DMS79 (cell line): ENCODE measurements at regions not wholly inside any gene's neighbourhood (a gene's known extent, or its start where the extent isn't known, plus 50 kb on each side); places are given as distances from the start of the nearest gene placed in this dataset.
A peak's percentile ranks its signal among the peaks of the same experiment; 100 is the strongest.

Source experiments
- DNase-seq: peaks from one replicate; lab custom pipeline; 2025; lab: John Stamatoyannopoulos, UW

DNA sequence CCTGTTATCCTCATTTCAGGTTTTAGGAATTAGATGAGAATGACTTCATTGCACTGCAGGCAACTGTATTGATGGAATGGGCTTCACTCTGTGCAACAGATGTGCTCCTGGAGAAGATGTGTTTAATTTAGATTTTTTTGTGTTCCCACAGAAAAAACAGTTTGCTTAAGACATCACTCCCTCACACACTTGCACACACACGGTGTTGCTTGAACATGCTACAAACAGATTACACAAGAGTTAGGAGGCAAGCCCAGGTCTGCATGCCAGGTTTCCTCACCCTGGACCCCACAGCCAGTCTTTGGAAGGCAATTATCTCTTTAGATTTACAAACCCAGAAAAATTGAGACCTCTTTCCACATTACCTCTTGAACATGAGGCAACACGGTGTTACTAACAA, 93.7 kb upstream of the KLHL29 start:
- no peak for DNase-seq

DNA sequence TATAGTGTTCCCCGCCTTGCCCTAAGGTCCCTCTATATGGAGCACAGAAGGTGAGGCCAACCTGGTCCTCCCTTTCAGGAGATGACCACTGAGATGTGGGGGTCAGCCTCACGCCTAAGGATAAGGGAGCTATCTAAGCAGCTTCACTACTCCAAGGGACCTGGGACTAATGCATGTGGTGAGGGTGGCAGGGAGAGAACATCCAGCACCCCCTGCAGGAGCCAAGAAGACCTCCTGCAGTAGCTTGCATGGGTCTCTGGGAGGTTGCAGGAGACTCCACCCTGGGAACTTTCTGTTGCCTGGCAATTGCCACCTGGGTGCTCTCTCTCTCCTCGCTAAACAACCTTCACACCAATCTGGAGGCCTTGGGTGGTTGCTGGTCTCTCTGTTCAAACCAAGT, 93.0 kb upstream of the KLHL29 start:
- no peak for DNase-seq

DNA sequence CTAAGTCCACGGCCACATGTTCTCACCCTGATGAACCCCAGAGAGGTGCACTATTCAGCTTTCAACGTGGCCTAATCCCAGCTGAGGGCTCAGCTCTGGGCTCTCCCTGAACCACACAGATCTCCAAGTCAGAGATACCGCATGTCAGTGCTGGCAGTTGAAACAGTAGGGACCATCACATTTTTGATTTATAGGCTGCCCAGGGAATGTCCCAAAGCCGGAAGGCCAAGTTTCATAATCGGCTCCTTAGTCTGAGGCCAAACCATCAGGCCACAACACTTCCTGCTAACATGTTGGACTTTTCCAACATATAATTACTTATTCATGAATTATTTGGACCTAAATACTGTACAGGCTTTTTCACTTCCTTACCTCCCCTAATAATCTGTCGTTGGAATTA, 91.9 kb upstream of the KLHL29 start:
- DNase-seq, result no peak

DNA sequence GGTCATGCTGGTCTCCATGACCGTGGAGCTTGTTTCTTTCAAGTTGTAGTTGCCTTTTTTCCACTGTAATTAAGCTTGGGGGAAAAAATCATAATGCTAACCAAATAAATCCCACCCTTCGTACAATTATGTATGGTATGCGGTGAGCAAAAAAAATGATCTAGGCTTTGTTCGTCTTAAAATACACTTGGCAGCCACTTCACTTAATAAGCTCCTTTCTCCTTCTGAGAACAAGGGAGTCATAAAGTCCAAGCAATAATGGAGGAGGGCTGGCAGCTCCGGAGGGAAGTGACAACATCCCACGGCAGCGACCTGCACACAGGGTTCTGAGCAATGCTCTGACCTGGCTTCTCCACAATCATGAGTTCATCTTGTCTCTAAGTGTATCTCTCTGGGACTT, 91.2 kb upstream of the KLHL29 start:
- no peak for DNase-seq

DNA sequence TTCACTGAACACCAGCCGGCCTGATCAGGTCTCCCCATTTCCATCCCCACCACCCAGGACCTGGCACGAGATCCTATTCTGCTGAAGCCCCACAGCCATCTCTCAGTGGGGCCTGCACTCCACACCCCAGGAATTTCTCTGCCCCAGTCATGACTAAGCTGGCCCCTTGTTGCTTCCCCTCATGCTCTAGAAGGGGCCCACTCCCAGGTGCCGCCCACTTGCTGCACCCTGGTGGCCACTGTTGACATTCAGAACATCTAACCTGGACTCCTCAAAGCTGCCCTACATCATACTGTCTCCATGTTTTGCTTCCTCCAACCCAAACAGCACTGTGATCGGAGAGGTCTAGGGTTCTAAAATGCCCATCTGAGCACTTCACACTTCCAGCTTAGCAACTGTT, 90.7 kb upstream of the KLHL29 start:
- DNase-seq, result no peak

DNA sequence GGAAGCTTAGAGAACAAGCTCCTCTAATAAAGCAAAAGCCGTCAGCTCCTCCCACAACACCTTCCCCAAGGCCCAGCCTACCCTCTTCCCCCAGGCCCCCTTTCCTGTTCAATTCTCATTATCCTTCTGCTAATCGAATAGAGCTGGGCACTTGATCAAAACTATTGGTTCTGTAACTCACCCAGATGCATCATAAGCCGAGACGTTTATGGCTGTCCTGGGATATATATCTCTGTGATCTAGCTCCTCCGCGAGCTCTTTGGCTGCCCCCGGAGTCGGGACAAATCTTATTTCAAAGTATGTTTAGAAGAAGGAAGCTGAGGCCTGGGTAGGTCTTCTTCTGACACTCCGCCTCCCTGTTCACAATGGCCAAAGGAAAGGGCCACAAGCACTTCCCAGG, 88.3 kb upstream of the KLHL29 start:
- DNase-seq, result no peak

DNA sequence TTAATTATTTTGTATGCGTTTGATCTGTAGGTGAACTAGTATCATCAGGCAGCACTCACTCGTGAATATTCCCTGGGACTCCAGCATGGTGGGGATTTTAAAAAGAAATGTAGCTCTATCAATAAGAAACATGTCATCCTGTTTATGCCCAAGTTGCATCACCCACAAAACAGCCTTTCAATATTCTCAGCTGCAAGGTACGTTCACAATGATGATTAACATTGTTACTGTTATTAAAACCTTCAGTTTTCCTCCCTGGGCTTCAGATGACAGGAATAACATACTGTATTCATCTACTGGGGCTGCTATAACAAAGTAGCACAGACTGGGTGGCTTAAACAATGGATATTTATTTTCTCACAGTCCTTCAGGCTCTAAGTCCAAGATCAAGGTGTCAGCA, 87.9 kb upstream of the KLHL29 start:
- no peak for DNase-seq

DNA sequence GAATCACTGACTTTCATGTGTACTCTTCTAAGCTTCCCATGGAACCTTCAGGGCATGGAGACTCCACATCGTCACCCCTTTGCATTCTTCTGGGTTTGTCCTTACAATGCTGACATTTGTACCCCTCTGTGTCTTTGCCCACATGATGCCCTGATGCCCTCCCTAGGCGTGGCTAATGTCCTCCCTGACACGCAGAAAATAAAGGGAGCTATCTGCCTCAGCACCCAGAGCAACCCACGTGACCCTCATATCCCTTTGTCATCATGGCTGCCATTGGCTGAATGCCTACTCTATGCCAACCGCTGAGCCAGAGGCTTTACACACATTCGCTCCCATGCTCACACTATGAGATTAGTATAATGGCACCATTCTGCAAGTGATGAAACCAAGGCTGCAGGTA, 86.4 kb upstream of the KLHL29 start:
- no peak for DNase-seq

DNA sequence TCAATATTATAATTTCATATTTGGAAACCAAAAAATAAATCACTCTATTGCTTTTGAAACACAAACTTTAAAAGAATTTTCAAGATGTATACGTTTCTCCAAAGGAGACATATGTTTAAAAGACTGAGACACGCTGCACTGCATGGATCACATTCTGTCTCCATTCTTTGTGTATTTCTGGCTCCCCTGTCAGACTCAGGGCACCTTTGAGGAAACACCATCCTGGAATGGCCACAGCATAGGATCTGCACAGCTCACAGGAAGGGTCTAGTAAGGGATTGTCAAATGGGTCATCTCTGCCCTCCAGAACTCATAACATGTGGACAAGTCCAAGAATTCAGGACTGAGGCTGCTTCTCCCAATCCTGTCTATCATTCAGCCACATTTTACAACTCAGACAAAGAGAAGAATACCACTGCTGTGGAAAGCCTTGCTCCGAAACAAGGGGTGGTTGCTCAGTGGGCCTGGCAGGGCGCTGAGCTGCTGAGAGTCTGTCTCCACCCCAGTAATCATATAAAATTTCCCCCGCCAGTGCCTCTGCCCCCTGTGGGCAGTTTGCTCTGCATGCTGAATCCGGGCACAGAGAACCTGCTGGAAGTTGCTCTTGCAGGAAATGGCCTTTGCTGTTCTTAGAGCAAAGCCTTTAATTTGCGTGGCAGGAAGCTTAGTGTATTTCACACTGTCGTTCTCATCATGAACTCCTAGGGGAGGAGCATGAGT, 85.3 kb upstream of the KLHL29 start:
- DNase-seq, result no peak

DNA sequence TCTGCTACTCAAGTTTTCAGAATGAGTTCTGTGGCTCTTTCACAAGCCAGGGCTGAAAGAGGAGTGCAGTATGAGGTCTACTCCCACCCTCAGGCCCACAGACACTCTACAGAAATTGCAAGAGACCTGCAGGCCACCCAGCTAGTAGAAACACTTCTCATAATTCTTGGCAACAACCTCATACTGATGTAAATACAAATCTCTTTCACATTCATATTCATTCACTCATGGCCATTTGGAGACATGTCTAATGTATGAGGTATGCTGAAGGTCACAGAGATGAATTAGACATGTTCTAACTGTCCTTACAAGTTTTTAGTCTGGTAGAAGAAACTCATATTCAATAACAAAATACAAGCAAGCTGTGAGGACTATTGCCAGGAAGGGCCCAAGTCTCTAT, 83.8 kb upstream of the KLHL29 start:
- DNase-seq, result no peak

DNA sequence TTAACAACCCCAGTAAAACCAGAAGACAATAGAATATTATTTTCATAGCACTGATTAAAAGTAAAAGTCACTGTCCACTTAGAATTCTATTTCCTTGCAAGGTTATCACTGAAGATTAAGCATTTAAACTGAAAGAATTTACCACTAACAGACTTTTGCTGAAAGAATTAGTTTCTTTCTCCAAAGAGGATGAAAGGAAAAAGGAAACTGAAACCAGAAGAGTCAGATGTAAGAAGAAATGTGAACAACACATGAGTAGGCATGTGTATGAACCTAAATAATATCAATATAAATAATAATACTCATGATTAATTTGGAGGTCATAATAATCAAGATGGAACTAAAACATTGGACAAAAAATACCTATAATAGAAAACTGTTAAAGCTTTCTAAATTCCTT, 82.4 kb upstream of the KLHL29 start:
- DNase-seq, result no peak

DNA sequence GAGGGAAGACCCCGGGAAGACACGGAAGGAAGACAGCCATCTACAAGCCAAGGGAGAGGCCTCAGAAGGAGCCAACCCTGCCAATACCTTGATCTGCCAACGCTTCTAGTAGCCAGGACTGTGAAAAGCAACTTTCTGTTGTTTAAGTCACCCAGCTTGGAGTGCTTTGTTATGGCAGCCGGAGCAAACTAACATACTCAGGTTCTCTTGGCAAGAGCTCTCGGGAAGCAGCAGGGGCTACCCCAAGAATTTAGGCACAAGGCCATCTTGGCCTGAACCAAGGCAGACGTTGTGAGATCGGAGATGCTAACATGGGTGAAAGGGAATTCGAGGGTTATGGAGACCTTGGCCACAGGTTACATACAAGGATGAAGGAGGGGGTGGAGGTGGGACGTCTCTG, 78.6 kb upstream of the KLHL29 start:
- DNase-seq, result no peak

DNA sequence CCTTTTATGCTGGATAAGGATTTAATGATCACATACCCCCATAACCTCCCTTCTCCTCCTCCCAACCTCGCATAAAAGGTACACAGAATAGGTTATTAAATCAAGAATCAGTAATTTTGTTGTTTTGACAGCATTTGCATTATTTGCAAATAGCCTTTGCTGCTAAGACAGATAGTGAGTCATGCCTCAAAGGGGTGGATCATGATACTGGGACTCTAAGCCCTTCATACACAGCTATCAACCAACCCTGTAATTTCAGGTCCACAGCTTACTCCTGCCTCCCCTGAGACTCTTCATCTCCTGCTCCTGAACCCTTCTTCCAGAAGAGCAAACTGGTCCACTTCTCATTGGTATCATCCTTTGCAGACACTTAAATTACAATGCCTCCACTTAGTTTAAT, 73.8 kb upstream of the KLHL29 start:
- DNase-seq, result no peak

DNA sequence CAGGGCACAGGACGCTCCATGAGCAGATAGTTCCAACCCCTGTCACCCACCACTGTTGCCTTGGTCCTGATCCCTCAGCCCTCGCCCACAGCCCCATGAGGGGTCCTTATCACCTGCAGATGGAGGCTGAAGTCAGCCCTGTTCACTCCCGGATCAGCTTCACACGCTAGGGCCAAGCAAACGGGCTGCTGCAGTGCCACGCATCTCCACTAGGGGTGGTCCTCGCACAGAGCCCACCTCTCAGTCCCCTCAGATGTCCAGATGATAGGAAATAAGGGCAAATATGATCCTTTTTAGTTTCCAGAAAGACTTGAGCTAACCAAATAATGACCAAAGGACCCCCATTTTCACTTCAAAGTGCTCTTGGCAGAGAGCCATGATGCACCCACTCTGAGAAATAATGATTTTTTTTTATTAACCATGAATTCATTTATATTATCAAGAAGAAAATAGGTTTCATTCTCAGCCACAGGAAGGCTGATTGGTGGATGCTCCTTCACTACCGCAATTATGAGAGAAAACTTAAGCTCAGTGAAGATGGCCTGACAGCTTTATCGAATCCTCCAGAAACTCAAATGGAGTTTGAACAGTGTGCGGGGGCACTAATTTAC, 71.9 kb upstream of the KLHL29 start:
- no peak for DNase-seq

DNA sequence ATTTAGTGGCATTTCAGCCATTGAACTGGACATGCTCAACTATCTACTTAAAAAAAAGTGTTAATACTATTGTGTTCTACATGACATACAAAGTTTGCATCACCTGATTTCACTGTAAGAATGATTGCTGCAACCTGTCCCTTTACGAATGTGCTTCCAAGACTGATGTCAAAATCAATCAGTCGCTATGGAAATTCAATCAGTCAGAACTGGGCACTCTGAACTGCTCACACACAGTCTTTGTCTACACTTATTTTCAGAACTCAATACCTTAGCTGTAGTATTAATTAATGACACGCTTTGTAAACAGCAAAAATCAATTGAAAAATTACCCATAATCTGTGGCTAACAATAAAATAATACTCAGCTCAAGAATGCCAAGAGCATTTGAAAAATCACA, 70.3 kb upstream of the KLHL29 start:
- no peak for DNase-seq

DNA sequence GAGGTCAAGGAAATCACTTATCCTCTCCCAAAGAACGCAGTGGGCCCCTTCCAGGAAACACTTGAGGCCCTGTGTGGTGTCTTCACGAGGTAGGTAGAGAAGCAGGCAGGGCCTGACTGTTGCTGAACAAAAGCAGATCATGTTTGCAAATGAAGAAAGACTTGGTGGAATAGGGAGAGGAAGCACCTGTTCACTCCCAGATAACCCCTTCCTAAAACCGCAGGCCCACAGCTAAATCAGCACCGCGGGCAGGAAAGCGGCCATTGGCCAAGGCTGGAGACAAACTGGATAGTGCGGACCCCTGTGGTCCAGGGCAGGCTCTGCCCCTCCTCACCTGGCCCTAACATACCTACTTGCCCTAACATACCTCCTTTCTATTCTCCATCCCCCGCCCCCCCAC, 64.9 kb upstream of the KLHL29 start:
- no peak for DNase-seq

DNA sequence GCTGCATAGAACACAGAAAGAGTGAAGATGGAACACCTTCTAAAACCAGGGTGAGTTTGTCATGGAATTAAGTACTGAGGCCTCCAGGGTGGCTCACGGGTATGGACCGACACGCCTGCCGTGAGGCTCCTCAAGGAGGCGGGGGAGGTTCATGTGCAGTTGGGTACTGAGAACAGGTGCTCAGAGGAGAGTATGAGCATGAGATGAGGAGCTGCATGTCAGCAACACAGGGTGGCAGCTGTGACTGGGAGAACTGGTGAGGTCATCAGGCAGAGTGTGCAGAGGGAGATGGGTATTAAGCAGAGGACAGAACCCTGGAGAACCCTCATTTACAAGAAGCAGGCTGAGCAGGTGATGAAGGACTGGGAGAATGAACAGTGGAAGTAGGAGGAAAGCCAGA, 63.2 kb upstream of the KLHL29 start:
- DNase-seq, result no peak

DNA sequence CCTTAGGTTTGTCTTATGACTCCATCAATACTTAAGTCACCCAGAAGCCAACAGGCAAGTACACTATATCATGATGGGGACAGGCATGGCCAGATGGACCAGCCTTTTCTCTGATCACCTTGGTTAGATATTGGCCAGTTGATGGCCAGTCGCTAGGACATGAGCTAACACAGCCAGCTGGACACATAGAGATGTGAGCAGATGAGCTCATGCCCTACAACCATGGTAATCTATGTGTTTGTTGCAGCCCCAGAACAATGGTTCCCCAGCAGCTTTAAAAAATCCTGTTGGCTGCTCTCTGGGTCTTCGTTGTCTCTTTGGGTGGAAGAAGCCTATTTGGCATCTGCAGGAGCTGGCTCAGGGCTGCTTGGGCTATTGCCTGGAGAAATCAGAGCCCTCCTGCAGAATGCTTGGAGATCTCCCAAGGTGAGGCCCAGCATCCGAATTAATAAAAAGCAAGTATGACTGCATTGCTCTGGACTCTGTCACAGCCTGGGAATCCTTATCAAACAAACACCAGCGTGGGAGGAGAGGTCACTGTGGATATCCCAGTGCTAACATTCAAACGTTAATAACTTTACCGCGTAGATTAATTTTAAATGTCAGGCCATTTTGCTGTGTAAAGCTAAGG, 62.3 kb upstream of the KLHL29 start:
- no peak for DNase-seq

DNA sequence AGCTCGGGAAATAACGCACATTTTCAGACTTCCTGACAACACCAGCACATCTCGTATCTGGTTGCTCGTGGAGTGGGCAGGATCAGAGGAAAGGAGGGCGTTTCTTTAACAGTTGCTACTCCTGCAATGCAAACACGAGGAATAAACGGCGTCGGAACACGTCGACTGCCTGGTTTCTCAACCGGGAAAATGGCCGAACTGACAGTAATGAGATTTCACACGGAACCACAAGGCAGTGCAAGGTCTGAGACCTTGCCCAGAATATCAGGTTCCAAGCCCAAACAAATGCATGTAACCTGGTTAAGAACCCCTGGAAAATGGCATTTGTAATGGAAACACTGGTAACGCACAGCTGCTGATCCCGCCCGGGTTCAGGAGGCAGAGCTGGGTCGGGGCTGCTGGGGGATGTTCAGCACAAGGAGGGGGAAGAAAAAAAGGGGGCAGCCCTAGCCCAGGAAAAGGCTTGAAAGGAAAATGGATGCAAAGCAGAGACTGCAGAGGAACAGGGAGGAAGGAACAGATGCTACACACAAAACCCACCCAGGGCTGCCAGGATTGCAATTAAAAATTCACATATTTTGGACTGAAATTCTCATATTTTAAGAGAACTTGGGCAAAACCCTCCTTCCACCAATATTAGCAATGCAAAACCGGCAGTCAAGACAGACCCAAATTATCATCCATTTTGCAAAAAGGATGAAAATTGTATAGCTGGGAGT, 61.6 kb upstream of the KLHL29 start:
- no peak for DNase-seq

DNA sequence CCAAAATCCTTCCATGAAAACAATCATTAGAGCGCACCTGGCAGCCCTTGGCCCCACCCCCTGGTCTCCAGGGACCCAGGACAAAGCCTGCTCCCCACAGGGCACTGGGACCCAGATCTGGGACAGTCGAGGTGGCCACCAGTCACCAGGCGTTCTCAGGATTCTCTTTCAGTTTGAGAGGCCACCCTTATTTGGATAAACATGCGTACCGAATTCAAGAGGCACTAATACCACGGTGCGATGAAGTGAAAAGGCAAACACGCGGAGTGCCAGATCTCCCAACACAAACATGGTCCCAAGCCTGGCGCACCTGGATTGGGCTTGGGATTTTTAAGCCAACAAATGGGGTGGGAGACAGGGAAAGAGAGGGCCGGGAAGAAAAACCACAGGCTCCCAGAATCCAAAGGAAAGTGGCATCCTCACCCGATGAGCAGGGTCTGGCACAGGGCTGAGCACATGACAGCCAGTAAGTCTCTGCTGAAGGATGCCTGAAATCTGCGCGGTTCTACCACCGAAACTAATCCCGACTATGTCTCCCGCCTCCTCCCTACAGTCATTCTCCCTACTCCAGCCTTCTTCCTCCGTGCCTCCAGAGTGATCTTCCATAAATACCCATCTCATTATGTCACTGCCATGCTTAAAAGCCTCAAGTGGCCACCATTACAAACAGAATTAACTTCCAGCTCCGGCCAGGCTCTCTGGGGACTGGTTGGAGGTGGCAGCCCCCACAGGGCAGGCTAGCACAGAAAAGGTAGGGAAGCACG, 60.9 kb upstream of the KLHL29 start:
- no peak for DNase-seq

DNA sequence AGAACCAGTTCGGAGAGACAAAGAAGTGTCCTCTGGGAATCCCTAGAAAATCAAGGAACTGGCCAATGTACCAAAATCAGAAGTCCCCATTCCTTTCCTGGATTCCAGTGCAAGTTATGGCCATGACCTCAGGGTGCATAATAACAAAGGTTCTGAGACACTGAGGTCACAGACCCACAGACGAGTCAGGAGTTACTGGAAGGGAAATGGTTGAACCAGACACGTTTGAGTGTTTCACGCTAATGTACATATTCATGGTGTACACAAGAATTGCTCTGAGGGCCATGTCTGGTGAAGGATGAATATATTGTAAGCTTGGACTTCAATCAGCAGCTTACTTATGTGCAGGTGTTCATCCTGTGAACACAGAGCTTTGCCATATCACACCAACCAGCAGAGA, 58.6 kb upstream of the KLHL29 start:
- DNase-seq, result no peak

DNA sequence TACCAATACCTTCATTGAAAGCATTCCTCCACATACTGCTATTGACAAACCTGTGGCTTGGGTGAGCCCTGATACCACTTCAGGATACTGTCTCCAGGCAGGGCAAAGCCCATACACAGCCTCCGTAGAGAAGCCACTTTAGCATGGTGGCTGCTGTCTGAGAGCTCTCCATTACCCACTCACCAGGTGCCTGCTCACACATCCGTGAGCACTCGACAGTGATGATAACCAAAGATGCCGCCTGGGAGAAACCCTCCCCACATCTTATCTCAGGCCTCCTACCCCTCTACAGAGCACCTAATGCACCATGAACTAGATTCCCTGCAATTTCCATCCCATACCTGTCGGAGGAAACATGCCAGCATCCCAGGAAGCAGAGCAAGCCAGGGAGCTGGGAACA, 57.6 kb upstream of the KLHL29 start:
- peak; percentile 78 for DNase-seq
